ENCODE measurements at regions not wholly inside any gene's neighbourhood (a gene's known extent, or its start where the extent isn't known, plus 50 kb on each side); places are given as distances from the start of the nearest gene placed in this dataset.

- intact Hi-C loops (cut with DNase I), result no loop called here
- no peak for ATAC-seq
- no peak overlapping the region for H3K4me3 ChIP-seq
Measured at GRCh38 chr4:13262816-13263215, 221.3 kb downstream of the RAB28 start.

GRCh38 chr4:13261486-13262257, 222.5 kb downstream of the RAB28 start:
- FAIRE-seq (no peak), DNase-seq (no peak), ATAC-seq (no peak)
- no peaks in the 10 kb centered on the region for H3K4me1 ChIP-seq
- intact Hi-C loops (cut with DNase I), result no loop called here
- H3K27me3 ChIP-seq, result no peaks in the 10 kb centered on the region
- H3K27ac ChIP-seq, result no peak overlapping the region
- no peak overlapping the region for H3K4me3 ChIP-seq
- WGBS, 2 donors, result 40 to 43% methylated on average over 1 of the region's 1 CpG
- H3K9me3 ChIP-seq, result no peaks in the 10 kb centered on the region
- no peaks in the 10 kb centered on the region for H3K36me3 ChIP-seq
- no peak for TF ChIP-seq CTCF (IDR thresholded peaks at IDR 0.05)

More at GRCh38 chr4:13262816-13263215, 221.3 kb downstream of the RAB28 start:
- no peak for DNase-seq
- 83 to 89% methylated on average over 8 of the region's 8 CpGs for WGBS, 2 donors
- H3K36me3 ChIP-seq, result no peaks in the 10 kb centered on the region
- H3K9me3 ChIP-seq, result no peaks in the 10 kb centered on the region
- no peak overlapping the region for H3K27ac ChIP-seq
- no peaks in the 10 kb centered on the region for H3K27me3 ChIP-seq
- FAIRE-seq, result no peak
- TF ChIP-seq CTCF (IDR thresholded peaks at IDR 0.05), result no peak
- no peaks in the 10 kb centered on the region for H3K4me1 ChIP-seq

GRCh38 chr4:13260513-13260912, 223.6 kb downstream of the RAB28 start:
- no peak overlapping the region for H3K27ac ChIP-seq
- intact Hi-C loops (cut with DNase I), result no loop called here
- no peaks in the 10 kb centered on the region for H3K9me3 ChIP-seq
- no peaks in the 10 kb centered on the region for H3K27me3 ChIP-seq
- H3K4me3 ChIP-seq, result no peak overlapping the region
- no peaks in the 10 kb centered on the region for H3K4me1 ChIP-seq
- DNase-seq (no peak), ATAC-seq (no peak), FAIRE-seq (no peak)
- WGBS, 2 donors, result 94 to 97% methylated on average over 1 of the region's 1 CpG
- H3K36me3 ChIP-seq, result no peaks in the 10 kb centered on the region
- TF ChIP-seq CTCF (IDR thresholded peaks at IDR 0.05), result no peak

- H3K36me3 ChIP-seq, result no peaks in the 10 kb centered on the region
- no peak overlapping the region for H3K4me3 ChIP-seq
- ATAC-seq (no peak), FAIRE-seq (no peak), DNase-seq (no peak)
- no peak overlapping the region for H3K27ac ChIP-seq
- 88 to 89% methylated on average over 3 of the region's 3 CpGs for WGBS, 2 donors
- H3K4me1 ChIP-seq, result no peaks in the 10 kb centered on the region
- TF ChIP-seq CTCF (IDR thresholded peaks at IDR 0.05), result no peak
- intact Hi-C loops (cut with DNase I), result no loop called here
- H3K27me3 ChIP-seq, result no peaks in the 10 kb centered on the region
- H3K9me3 ChIP-seq, result no peaks in the 10 kb centered on the region
Measured at GRCh38 chr4:13250263-13250662, 233.9 kb downstream of the RAB28 start.

GRCh38 chr4:13248621-13249298, 235.4 kb downstream of the RAB28 start:
- DNase-seq (no peak), FAIRE-seq (no peak), ATAC-seq (no peak)
- no peak for TF ChIP-seq CTCF (IDR thresholded peaks at IDR 0.05)
- Histone ChIP-seq H3K9me3 (no peaks in the 10 kb centered on the region), H3K27ac (no peak overlapping the region), H3K4me3 (no peak overlapping the region), H3K4me1 (no peaks in the 10 kb centered on the region), H3K27me3 (no peaks in the 10 kb centered on the region), H3K36me3 (no peaks in the 10 kb centered on the region)
- intact Hi-C loops (cut with DNase I), result no loop called here
- WGBS, 2 donors, result 43 to 45% methylated on average over 2 of the region's 2 CpGs

Data from pancreas (tissue), 10 donors.